Kidney epithelial cell (primary cell): ENCODE measurements at regions not wholly inside any gene's neighbourhood (a gene's known extent, or its start where the extent isn't known, plus 50 kb on each side); places are given as distances from the start of the nearest gene placed in this dataset.
"Not testable (repeated sequence)": the region's sequence is repeated elsewhere in the genome, so short reads cannot be mapped to it uniquely, and the experiment has no call there.

ENCODE experiments used
- DNase-seq: peaks from one replicate; pipeline ENCODE4 v3.0.0-alpha.2; 2010; ENCODE audit warnings: low read depth
- H3K27me3 ChIP-seq: 2 replicates; pipeline ENCODE4 v1.6.0; 2011; ENCODE audit warnings: low read length; ENCODE audit not compliant: control insufficient read depth, insufficient read depth
- H3K36me3 ChIP-seq: 2 replicates; pipeline ENCODE4 v1.5.1; 2011; ENCODE audit warnings: low read length; ENCODE audit not compliant: control insufficient read depth, insufficient read depth
- H3K4me3 ChIP-seq: 2 replicates; pipeline ENCODE4 v1.5.1; 2011; ENCODE audit warnings: low read depth, mild to moderate bottlenecking, control low read depth, low read length
- CTCF ChIP-seq: IDR thresholded peaks from 2 replicates; pipeline ENCODE4 v1.5.1; 2011; ENCODE audit warnings: mild to moderate bottlenecking, moderate library complexity, low read length, control low read depth, inconsistent platforms; ENCODE audit not compliant: insufficient read depth, poor library complexity, severe bottlenecking

- H3K36me3 ChIP-seq: no peaks in the 10 kb centered on the region
- no peak for TF ChIP-seq CTCF
- H3K27me3 ChIP-seq: no peaks in the 10 kb centered on the region
- H3K4me3 ChIP-seq: no peak overlapping the region
- no peak for DNase-seq
These were observed 70.9 kb upstream of the TBX18 start for GRCh38 chr6:84835340-84835739.

GRCh38 chr6:84831924-84832323 is 67.5 kb upstream of the TBX18 start:
- H3K36me3 ChIP-seq, DNase-seq, H3K4me3 ChIP-seq, H3K27me3 ChIP-seq: not testable (repeated sequence)

- no peaks in the 10 kb centered on the region for H3K27me3 ChIP-seq
- no peak for TF ChIP-seq CTCF
- no peaks in the 10 kb centered on the region for H3K36me3 ChIP-seq
- H3K4me3 ChIP-seq: no peak overlapping the region
- no peak for DNase-seq
These were observed 61.1 kb upstream of the TBX18 start for GRCh38 chr6:84825461-84825860.

- H3K36me3 ChIP-seq, DNase-seq, H3K4me3 ChIP-seq, H3K27me3 ChIP-seq: not testable (repeated sequence)
These were observed 56.9 kb upstream of the TBX18 start for GRCh38 chr6:84821314-84821713.

GRCh38 chr6:84816741-84817140 is 52.3 kb upstream of the TBX18 start:
- TF ChIP-seq CTCF: no peak
- no peak overlapping the region for H3K4me3 ChIP-seq
- no peaks in the 10 kb centered on the region for H3K27me3 ChIP-seq
- no peaks in the 10 kb centered on the region for H3K36me3 ChIP-seq
- DNase-seq: no peak

GRCh38 chr6:84815896-84816735 is 51.7 kb upstream of the TBX18 start:
- Histone ChIP-seq H3K4me3 (no peak overlapping the region), H3K27me3 (no peaks in the 10 kb centered on the region), H3K36me3 (no peaks in the 10 kb centered on the region)
- DNase-seq: no peak
- no peak for TF ChIP-seq CTCF
